ENCODE measurements at regions not wholly inside any gene's neighbourhood (a gene's known extent, or its start where the extent isn't known, plus 50 kb on each side); places are given as distances from the start of the nearest gene placed in this dataset.
A peak's percentile ranks its signal among the peaks of the same experiment; 100 is the strongest.

- no peak for TF ChIP-seq POLR2A (IDR thresholded peaks at IDR 0.05; ENCODE audit: low read depth, low read length)
- FAIRE-seq = no peak
- DNase-seq (ENCODE audit: insufficient read length, low spot score) = no peak
Measured at GRCh38 chr13:84961023-84961422, 838.2 kb downstream of the SLITRK6 start.

GRCh38 chr13:84959818-84960217, 839.4 kb downstream of the SLITRK6 start:
- DNase-seq (ENCODE audit: insufficient read length, low spot score) (no peak), FAIRE-seq (no peak)
- TF ChIP-seq POLR2A (IDR thresholded peaks at IDR 0.05; ENCODE audit: low read depth, low read length) = no peak

- FAIRE-seq = no peak
- TF ChIP-seq POLR2A (IDR thresholded peaks at IDR 0.05; ENCODE audit: low read depth, low read length) = no peak
- no peak for DNase-seq (ENCODE audit: insufficient read length, low spot score)
Measured at GRCh38 chr13:84954636-84955035, 844.6 kb downstream of the SLITRK6 start.

GRCh38 chr13:84951128-84951527, 848.1 kb downstream of the SLITRK6 start:
- FAIRE-seq (no peak), DNase-seq (ENCODE audit: insufficient read length, low spot score) (no peak)
- no peak for TF ChIP-seq POLR2A (IDR thresholded peaks at IDR 0.05; ENCODE audit: low read depth, low read length)

- DNase-seq (ENCODE audit: insufficient read length, low spot score) = no peak
- TF ChIP-seq POLR2A (IDR thresholded peaks at IDR 0.05; ENCODE audit: low read depth, low read length) = no peak
- peak; percentile 11 for FAIRE-seq
Measured at GRCh38 chr13:84946192-84946591, 853.0 kb downstream of the SLITRK6 start.

- TF ChIP-seq POLR2A (IDR thresholded peaks at IDR 0.05; ENCODE audit: low read depth, low read length) = no peak
- DNase-seq (ENCODE audit: insufficient read length, low spot score) = no peak
- FAIRE-seq = no peak
Measured at GRCh38 chr13:84940798-84941197, 858.4 kb downstream of the SLITRK6 start.

- no peak for FAIRE-seq
- no peak for TF ChIP-seq POLR2A (IDR thresholded peaks at IDR 0.05; ENCODE audit: low read depth, low read length)
- DNase-seq (ENCODE audit: insufficient read length, low spot score) = no peak
Measured at GRCh38 chr13:84940167-84940566, 859.1 kb downstream of the SLITRK6 start.

- DNase-seq (ENCODE audit: insufficient read length, low spot score) (no peak), FAIRE-seq (peak; percentile 92)
- no peak for TF ChIP-seq POLR2A (IDR thresholded peaks at IDR 0.05; ENCODE audit: low read depth, low read length)
Measured at GRCh38 chr13:84934911-84935310, 864.3 kb downstream of the SLITRK6 start.

- TF ChIP-seq POLR2A (IDR thresholded peaks at IDR 0.05; ENCODE audit: low read depth, low read length) = no peak
- peak; percentile 88 for FAIRE-seq
- DNase-seq (ENCODE audit: insufficient read length, low spot score) = no peak
Measured at GRCh38 chr13:84933797-84934196, 865.4 kb downstream of the SLITRK6 start.

GRCh38 chr13:84931264-84931663, 868.0 kb downstream of the SLITRK6 start:
- no peak for TF ChIP-seq POLR2A (IDR thresholded peaks at IDR 0.05; ENCODE audit: low read depth, low read length)
- FAIRE-seq (no peak), DNase-seq (ENCODE audit: insufficient read length, low spot score) (no peak)

- no peak for DNase-seq (ENCODE audit: insufficient read length, low spot score)
- no peak for TF ChIP-seq POLR2A (IDR thresholded peaks at IDR 0.05; ENCODE audit: low read depth, low read length)
- no peak for FAIRE-seq
Measured at GRCh38 chr13:84927442-84928169, 871.6 kb downstream of the SLITRK6 start.

- TF ChIP-seq POLR2A (IDR thresholded peaks at IDR 0.05; ENCODE audit: low read depth, low read length) = no peak
- DNase-seq (ENCODE audit: insufficient read length, low spot score) (peak; percentile 19), FAIRE-seq (peak; percentile 76)
Measured at GRCh38 chr13:84925443-84925842, 873.8 kb downstream of the SLITRK6 start.

GRCh38 chr13:84923831-84924230, 875.4 kb downstream of the SLITRK6 start:
- FAIRE-seq (no peak), DNase-seq (ENCODE audit: insufficient read length, low spot score) (no peak)
- TF ChIP-seq POLR2A (IDR thresholded peaks at IDR 0.05; ENCODE audit: low read depth, low read length) = no peak

GRCh38 chr13:84917252-84917878, 881.9 kb downstream of the SLITRK6 start:
- FAIRE-seq (peak; percentile 6), DNase-seq (ENCODE audit: insufficient read length, low spot score) (no peak)
- no peak for TF ChIP-seq POLR2A (IDR thresholded peaks at IDR 0.05; ENCODE audit: low read depth, low read length)

GRCh38 chr13:84912720-84913119, 886.5 kb downstream of the SLITRK6 start:
- FAIRE-seq (no peak), DNase-seq (ENCODE audit: insufficient read length, low spot score) (no peak)
- no peak for TF ChIP-seq POLR2A (IDR thresholded peaks at IDR 0.05; ENCODE audit: low read depth, low read length)
